Activated T-cell treated with anti-CD3 and anti-CD28 coated beads, Interleukin-2, amount 50 U/mL, for 24 hours (primary cell): ENCODE measurements at regions not wholly inside any gene's neighbourhood (a gene's known extent, or its start where the extent isn't known, plus 50 kb on each side); places are given as distances from the start of the nearest gene placed in this dataset.

Experiments used
- DNase-seq: peaks from one replicate; pipeline ENCODE4 v3.0.0-alpha.2; 2020
- H3K27ac Mint-ChIP-seq: 2 replicates; pipeline ENCODE4 v1.8.0; 2020; ENCODE audit warnings: mild to moderate bottlenecking, mixed read lengths
- H3K27me3 Mint-ChIP-seq: 2 replicates; pipeline ENCODE4 v1.8.0; 2020; ENCODE audit warnings: mixed read lengths
- H3K36me3 Mint-ChIP-seq: 2 replicates; pipeline ENCODE4 v1.8.0; 2020; ENCODE audit warnings: low read depth, mixed read lengths
- H3K4me1 Mint-ChIP-seq: 2 replicates; pipeline ENCODE4 v1.8.0; 2020; ENCODE audit warnings: low read depth, mixed read lengths
- H3K4me3 Mint-ChIP-seq: 2 replicates; pipeline ENCODE4 v1.8.0; 2020; ENCODE audit warnings: mild to moderate bottlenecking, moderate library complexity, mixed read lengths
- H3K9me3 Mint-ChIP-seq: 2 replicates; pipeline ENCODE4 v1.8.0; 2020; ENCODE audit warnings: mixed read lengths

DNA sequence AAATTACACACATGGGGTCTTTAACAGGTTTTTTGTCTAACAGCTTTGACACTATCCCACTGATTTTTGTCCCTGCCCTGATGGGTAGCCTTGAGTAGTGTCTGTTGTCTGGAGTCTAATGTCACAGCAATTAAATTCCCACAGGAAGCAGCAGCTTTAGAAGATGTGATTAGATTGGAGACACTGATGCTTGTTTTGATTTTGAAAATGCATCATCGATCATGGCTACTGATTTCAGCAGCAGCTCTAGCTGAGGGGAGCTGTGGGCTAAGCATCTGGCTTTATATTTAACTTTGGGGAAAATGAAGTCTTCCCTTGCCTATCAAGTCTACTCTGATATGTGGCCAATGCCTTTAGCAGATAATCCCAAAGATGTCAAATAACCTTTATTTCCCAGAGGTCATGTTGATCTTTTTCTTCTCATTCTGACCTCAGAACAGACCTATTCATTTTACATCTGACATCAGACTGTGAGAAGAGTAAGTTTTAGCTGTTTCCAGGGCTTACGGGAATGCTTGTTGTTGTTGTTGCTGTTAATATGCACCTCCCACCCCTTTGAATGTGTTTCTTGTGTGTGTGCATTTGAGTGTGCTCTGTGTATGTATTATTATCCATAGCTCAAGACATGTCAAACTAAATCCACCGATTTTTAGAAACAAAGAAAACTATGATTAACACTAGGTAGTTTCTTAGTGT is 704.9 kb upstream of the NUDT12 start:
- Mint-ChIP-seq H3K4me3 (no peak overlapping the region), H3K9me3 (peaks cover 2% of the 10 kb centered on the region), H3K27ac (no peak overlapping the region), H3K27me3 (no peaks in the 10 kb centered on the region), H3K36me3 (no peaks in the 10 kb centered on the region), H3K4me1 (no peaks in the 10 kb centered on the region)
- no peak for DNase-seq

DNA sequence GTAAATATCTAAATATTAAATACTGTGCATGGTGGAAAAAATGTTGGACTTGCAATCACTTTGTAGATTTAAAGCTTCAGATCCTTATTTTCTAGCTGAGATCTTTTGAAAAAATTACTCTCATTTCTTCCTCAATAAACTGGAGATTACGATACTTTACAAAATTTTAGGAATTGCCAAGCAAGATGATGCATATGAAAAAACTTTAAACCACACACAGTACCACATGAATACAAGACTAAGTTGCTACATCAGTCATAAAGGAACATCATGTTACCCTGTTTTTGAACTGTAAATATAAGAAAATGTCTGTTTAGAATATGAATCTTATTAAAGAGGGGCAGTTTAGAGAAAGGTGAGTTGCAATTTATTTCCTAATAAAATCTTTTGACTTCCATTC is 703.6 kb upstream of the NUDT12 start:
- no peaks in the 10 kb centered on the region for H3K4me1 Mint-ChIP-seq
- H3K4me3 Mint-ChIP-seq, result no peak overlapping the region
- H3K27me3 Mint-ChIP-seq, result no peaks in the 10 kb centered on the region
- peaks cover 2% of the 10 kb centered on the region for H3K9me3 Mint-ChIP-seq
- no peak overlapping the region for H3K27ac Mint-ChIP-seq
- no peak for DNase-seq
- no peaks in the 10 kb centered on the region for H3K36me3 Mint-ChIP-seq

DNA sequence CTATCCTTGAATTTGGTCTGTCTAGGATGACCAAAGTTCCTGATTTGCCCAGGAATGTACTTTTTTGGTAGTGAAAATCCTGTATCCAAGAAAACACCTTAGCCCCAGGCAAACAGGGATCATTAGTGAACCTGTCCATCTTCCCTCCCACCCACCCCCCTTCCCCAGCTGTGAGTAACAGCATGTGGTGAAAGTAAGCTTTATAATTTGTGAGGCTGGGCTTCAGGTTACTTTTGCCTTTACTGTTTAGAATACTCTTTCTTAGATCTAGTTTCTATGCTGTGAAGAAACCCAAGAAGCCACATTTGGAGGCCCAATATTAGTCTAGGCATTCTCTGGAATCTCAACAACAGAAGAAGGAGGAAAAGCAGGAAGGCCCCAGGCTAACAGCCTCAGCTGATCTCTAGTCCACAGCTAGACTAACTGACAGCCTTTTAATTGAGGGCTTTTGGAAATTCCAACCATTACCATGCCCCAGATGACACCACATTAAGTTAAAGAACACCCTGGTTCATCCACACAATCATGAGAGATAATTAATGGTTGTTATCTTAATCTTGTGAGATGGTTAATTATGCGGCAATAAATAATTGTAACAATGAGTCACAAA is 703.0 kb upstream of the NUDT12 start:
- DNase-seq, result no peak
- H3K27me3 Mint-ChIP-seq, result no peaks in the 10 kb centered on the region
- H3K4me3 Mint-ChIP-seq, result no peak overlapping the region
- H3K36me3 Mint-ChIP-seq, result no peaks in the 10 kb centered on the region
- no peaks in the 10 kb centered on the region for H3K4me1 Mint-ChIP-seq
- no peak overlapping the region for H3K27ac Mint-ChIP-seq
- peaks cover 2% of the 10 kb centered on the region for H3K9me3 Mint-ChIP-seq

DNA sequence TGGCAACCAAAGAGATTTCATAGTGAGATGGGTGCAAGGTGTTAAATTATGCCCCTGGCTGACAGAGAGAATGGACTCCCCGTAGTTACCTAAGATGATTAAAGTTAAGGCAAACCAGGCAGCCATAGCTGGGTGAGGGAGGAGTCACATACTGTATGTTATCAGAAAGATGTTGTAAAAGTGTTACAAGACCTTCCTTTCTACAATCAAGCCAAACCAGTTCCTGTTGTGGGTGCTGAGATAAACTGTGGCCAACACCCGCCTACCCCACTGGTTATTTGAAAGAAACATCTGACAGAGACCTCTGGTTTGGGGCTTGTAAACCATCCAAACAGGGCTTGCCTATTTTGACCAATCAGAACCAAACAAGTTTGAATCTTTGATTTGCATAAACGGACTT is 684.7 kb upstream of the NUDT12 start:
- Mint-ChIP-seq H3K36me3 (no peaks in the 10 kb centered on the region), H3K27me3 (no peaks in the 10 kb centered on the region)
- DNase-seq, result no peak

DNA sequence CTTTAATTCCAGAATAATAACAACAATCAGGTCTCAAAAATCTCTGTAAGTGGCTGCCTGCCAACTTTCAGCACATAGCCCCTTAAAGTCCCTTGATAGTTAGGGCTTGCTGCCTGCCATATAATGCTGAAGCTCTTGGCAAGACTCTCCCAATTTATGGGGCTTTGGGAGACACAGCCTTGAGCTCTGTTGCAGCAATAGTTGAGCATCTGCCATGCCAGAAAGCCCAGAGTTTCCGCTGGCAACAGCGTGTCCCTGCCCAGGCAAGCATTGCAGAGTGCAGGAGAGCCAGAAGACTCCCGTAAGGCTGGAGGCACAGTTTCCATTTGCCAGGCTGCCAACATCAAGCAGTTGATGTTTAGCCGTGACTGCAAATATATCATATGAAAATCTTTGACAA is 678.5 kb upstream of the NUDT12 start:
- H3K4me3 Mint-ChIP-seq, result no peak overlapping the region
- no peaks in the 10 kb centered on the region for H3K36me3 Mint-ChIP-seq
- no peaks in the 10 kb centered on the region for H3K4me1 Mint-ChIP-seq
- H3K9me3 Mint-ChIP-seq, result peaks cover 10% of the 10 kb centered on the region
- H3K27me3 Mint-ChIP-seq, result no peaks in the 10 kb centered on the region
- DNase-seq, result no peak
- H3K27ac Mint-ChIP-seq, result no peak overlapping the region

More for the DNA sequence above, 684.7 kb upstream of the NUDT12 start:
- Mint-ChIP-seq H3K4me3 (no peak overlapping the region), H3K9me3 (peaks cover 18% of the 10 kb centered on the region), H3K4me1 (no peaks in the 10 kb centered on the region), H3K27ac (no peak overlapping the region)

DNA sequence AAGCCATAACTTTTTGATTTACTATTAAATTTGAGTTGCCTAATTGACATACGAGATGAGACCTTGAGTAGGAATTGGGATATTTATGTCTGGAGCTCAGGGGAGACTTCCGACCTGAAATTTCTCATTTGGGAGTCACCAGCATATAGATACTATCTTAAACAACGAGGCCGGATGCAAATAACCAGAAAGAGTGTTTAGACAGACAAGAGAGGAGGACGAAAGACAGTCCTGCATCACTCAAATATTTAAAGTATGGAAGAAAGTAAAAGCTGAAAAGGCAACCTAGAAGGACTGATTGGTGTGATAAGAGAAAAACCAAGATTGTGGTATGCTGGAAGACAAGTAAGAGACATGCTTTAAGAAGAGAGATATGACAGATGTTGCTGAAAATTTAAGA is 675.0 kb upstream of the NUDT12 start:
- Mint-ChIP-seq H3K36me3 (no peaks in the 10 kb centered on the region), H3K9me3 (peaks cover 5% of the 10 kb centered on the region), H3K4me1 (no peaks in the 10 kb centered on the region), H3K4me3 (no peak overlapping the region), H3K27me3 (no peaks in the 10 kb centered on the region), H3K27ac (no peak overlapping the region)
- no peak for DNase-seq

DNA sequence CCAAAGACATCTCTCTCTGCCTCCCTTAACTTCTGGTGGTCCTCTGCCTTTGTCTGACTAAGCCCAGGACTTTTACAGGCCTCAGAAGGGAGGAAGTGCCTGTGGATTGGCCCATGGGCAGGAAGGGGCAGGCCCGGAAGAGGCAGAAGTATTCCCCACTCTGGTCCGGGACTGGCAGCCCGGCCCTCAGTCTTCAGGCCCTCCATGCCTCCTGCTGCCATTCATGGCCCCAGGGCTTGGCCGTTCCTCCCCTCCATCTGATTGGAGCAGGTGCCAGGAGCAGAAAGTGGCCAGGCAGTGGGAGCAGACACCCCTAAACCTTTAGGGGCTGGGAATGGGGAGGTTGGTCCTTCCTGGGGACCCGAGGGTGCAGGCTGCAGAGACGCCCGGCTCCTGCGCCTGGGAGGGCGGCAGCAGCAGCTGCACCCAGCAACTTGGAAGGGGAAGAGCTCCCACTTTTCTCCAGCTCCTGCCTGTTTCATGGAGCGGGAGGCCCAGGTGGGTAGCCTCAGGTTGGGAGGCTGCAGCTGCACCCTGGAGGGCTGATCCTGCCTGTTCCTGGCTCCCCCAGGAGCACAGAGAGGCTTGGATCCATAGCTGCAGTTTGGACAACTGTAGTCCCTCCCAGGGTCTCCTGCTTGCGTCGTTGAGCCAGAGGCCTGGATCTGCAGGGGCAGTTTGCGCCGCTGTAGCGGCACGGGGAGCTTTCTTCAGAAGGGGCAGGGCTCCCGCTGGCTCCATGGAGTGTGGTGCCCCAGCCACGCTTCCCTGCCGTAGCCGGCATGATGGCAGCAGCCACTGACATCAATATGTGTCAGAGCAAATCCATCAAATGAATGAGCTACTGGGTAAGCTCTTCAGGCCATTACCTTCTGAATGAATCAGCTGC is 661.5 kb upstream of the NUDT12 start:
- H3K27ac Mint-ChIP-seq, result no peak overlapping the region
- H3K27me3 Mint-ChIP-seq, result no peaks in the 10 kb centered on the region
- no peaks in the 10 kb centered on the region for H3K36me3 Mint-ChIP-seq
- no peak overlapping the region for H3K4me3 Mint-ChIP-seq
- peaks cover 5% of the 10 kb centered on the region for H3K9me3 Mint-ChIP-seq
- no peak for DNase-seq
- no peaks in the 10 kb centered on the region for H3K4me1 Mint-ChIP-seq

DNA sequence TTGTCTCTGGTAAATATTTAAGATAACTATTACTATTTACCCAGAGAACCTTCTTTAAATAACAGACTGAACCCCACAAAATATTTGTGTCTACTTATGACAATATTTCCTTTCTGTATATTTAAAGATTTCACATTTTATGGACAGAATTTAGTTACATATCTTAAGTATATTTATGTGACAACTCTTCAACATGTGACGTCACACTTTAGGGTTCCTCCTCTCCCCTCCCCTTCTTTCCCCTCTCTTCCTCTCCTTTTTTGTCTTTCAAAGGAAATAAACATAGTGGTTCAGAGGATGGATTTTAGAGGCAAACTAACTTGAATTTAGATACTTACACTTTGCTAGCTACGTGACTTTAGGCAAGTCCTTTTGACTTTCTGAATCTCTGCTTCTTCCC is 655.6 kb upstream of the NUDT12 start:
- no peak for DNase-seq
- Mint-ChIP-seq H3K27me3 (no peaks in the 10 kb centered on the region), H3K4me1 (no peaks in the 10 kb centered on the region), H3K27ac (no peak overlapping the region), H3K4me3 (no peak overlapping the region), H3K36me3 (no peaks in the 10 kb centered on the region), H3K9me3 (peaks cover 6% of the 10 kb centered on the region)

DNA sequence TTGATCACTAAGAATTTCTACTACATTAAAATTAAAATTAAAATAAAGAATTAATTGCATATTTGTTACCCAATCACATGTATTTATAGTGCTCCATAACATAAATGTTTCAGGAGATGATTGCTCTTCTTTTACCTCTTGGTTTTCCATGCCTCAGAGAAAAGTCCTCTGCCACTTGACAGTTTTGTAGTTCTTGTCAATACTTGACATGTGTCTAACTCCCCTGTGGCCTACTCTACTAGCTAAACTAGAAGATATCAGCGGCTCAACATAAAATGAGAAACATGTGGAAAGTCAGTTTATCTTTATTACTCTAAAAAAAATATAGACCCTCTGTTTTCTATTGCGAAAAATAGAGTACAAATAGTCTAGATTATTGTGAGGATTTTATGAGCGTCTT is 650.6 kb upstream of the NUDT12 start:
- Mint-ChIP-seq H3K36me3 (no peaks in the 10 kb centered on the region), H3K9me3 (peaks cover 2% of the 10 kb centered on the region), H3K4me3 (no peak overlapping the region), H3K4me1 (no peaks in the 10 kb centered on the region), H3K27ac (no peak overlapping the region), H3K27me3 (no peaks in the 10 kb centered on the region)
- DNase-seq, result no peak

DNA sequence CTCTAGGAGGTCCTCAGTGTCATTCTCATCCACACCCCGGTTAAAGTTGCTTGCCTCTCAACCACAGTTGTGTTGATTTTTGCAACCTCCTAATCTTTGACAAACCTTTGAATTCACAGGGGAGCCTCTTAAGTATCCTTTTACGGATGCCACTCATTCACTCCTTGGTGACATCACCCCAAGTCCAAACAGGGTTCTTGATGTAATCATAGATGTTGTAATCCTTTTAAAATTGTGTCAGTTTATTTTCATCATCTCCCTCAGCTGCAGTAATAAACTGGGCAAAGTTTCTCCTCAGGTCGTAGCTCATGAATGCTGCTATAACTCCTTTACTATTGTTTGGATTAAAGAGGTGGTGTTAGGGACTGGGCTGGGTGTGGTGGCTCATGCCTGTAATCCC is 637.2 kb upstream of the NUDT12 start:
- Mint-ChIP-seq H3K4me3 (no peak overlapping the region), H3K4me1 (no peaks in the 10 kb centered on the region), H3K36me3 (no peaks in the 10 kb centered on the region), H3K27me3 (no peaks in the 10 kb centered on the region), H3K27ac (no peak overlapping the region), H3K9me3 (peaks cover 7% of the 10 kb centered on the region)
- no peak for DNase-seq

DNA sequence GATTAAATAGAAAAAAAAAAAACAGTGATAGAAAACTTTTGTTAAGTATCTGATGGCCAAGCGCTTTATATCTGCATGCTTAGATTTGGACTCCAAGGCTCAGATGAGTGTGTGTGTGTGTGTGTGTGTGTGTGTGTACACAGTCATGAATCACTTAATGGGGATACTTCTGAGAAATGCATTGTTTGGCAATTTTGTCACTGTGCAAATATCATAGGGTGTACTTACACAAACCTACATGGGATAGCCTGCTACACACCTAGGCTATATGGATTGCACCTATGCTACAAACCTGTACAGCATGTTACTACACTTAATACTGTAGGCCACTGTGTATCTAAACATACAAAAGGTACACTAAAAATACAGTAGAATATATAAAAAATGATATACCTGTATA is 635.6 kb upstream of the NUDT12 start:
- Mint-ChIP-seq H3K4me1 (no peaks in the 10 kb centered on the region), H3K9me3 (peaks cover 7% of the 10 kb centered on the region), H3K4me3 (no peak overlapping the region), H3K36me3 (no peaks in the 10 kb centered on the region), H3K27me3 (no peaks in the 10 kb centered on the region), H3K27ac (no peak overlapping the region)
- DNase-seq, result no peak

DNA sequence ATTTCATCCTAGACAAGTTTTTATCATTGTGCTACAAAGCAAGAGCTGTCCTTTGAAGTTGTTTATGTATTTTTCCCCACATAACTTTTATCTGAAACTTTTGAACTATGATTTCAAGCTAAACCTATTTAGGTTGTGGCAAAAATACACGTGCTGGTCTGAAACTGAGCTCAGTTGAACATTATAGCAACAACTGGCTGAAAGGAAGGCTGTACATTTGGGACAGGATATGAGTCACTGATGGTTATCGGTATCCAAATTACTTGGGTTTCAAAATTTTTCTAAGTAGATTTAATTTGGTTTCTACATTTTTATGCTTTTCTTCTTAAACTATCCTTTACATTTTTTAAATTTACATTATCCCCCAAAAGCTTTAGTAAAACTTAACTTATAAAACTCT is 627.3 kb upstream of the NUDT12 start:
- H3K27me3 Mint-ChIP-seq, result no peaks in the 10 kb centered on the region
- peaks cover 19% of the 10 kb centered on the region for H3K9me3 Mint-ChIP-seq
- H3K27ac Mint-ChIP-seq, result no peak overlapping the region
- H3K36me3 Mint-ChIP-seq, result no peaks in the 10 kb centered on the region
- no peak for DNase-seq
- no peak overlapping the region for H3K4me3 Mint-ChIP-seq
- H3K4me1 Mint-ChIP-seq, result no peaks in the 10 kb centered on the region

DNA sequence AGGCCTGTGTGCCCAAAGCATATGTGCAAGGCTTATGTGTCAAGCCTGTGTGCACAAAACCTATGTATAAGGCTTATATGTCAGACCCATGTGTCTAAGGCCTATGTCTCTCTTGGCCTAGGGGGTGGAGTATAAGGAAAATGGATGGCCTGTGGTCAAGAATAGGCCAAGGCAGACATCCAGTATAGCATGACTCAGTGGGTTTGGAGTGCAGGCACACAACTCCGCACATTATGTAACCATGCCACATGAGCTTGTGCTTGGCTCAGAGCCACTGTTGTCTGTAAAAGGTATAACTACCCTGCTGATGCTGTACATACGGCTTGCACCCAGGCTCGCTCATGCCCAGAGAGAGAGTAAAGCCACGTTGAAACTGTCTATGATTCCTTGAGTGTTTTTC is 626.4 kb upstream of the NUDT12 start:
- Mint-ChIP-seq H3K4me1 (no peaks in the 10 kb centered on the region), H3K27ac (no peak overlapping the region), H3K4me3 (no peak overlapping the region), H3K36me3 (no peaks in the 10 kb centered on the region), H3K27me3 (no peaks in the 10 kb centered on the region), H3K9me3 (peaks cover 20% of the 10 kb centered on the region)
- no peak for DNase-seq

DNA sequence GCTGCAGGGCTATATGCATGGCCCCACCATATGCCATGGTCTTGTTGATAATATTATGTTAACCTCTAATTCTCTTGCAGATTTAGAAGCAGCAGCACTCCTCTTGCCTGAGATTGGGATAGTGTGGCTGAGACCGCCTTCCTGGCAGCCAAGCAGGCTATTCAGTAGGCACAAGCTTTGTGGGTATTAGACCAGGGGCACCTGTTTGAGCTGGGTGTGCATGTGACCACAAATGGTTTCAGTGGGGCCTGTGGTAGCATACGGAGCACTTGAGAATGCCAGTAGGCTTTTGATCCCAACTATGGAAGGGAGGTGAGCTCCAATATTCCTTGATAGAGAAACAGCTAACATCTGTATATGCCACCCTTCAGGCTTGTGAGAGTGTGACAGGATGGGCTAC is 625.1 kb upstream of the NUDT12 start:
- Mint-ChIP-seq H3K27ac (no peak overlapping the region), H3K9me3 (peaks cover 21% of the 10 kb centered on the region), H3K4me3 (no peak overlapping the region), H3K4me1 (no peaks in the 10 kb centered on the region), H3K36me3 (no peaks in the 10 kb centered on the region), H3K27me3 (no peaks in the 10 kb centered on the region)
- DNase-seq, result no peak

DNA sequence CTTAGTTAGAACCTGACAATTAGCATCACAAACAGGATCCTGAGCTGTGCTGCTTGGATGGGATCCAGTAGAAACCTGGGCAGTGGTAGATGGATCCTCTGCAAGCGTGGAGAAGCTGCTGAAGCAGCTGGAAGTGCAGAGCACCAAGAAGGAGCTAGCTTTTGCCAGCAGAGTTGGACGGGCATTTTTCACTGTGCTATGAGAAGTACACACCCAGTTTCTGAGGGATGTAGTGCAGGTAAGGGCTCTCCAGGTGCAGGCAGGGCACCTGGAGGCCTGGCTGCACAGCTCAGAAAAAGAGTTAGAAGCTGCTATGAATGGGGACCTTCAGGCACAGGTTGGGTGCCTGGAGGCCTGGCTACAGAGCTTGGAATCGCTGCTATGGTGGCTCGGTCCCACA is 623.9 kb upstream of the NUDT12 start:
- no peak for DNase-seq
- Mint-ChIP-seq H3K27me3 (no peaks in the 10 kb centered on the region), H3K4me1 (no peaks in the 10 kb centered on the region), H3K4me3 (no peak overlapping the region), H3K27ac (no peak overlapping the region), H3K9me3 (peaks cover 26% of the 10 kb centered on the region), H3K36me3 (no peaks in the 10 kb centered on the region)
